ENCODE measurements at regions not wholly inside any gene's neighbourhood (a gene's known extent, or its start where the extent isn't known, plus 50 kb on each side); places are given as distances from the start of the nearest gene placed in this dataset.

DNA sequence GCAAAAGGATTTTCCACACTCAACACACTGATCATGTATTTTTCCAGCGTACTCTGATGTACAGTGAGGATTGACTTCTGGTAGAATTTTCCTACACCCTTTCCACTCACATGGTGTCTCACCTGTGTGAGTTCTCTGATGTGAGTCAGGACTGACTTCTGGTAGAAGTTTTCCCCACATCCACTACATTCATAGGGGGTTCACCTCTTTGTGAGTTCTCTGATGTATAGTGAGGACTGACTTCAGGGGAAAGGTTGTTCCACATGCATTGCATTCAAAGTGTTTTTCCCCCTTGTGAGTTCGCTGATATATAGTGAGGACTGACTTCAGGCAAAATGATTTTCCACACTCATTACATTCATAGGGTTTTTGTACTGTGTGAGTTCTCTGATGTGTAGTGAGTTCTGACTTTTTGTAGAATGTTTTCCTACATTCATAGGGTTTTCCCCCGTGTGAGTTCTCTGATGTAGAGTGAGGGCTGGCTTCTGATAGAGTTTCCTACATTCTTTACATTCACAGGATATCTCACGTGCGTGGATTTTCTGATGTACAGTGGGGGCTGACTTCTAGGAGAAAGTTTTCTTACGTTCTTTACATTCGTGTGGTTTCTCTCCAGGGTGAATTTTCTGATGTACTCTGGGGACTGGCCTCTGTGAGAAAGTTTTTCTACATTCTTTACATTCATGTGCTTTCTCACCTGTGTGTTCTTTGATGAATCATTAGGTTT, 146.5 kb downstream of the GLRX3 start:
- H3K4me3 Mint-ChIP-seq: no peak overlapping the region
- Histone ChIP-seq H3K79me2 (replicated peaks; ENCODE audit: insufficient read depth) (no peaks in the 10 kb centered on the region), H3F3A (replicated peaks; ENCODE audit: low read depth) (no peaks in the 10 kb centered on the region), H3K4me3 (no peak overlapping the region), H3K27me3 (ENCODE audit: insufficient read depth) (no peaks in the 10 kb centered on the region), H3K9me2 (ENCODE audit: insufficient read depth) (no peaks in the 10 kb centered on the region), H3K36me3 (ENCODE audit: insufficient read depth) (0 out of 2 replicates have a peak, but pooled peaks cover 4% of the 10 kb centered on the region), H2AFZ (no peak overlapping the region), H3K4me2 (no peak overlapping the region), H4K20me1 (replicated peaks; ENCODE audit: insufficient read depth) (no peaks in the 10 kb centered on the region), H3K27ac (ENCODE audit: low read depth) (no peak overlapping the region), H3K4me1 (ENCODE audit: insufficient read depth) (no peaks in the 10 kb centered on the region)
- no peaks in the 10 kb centered on the region for H3K4me1 Mint-ChIP-seq
- ATAC-seq (no peak), DNase-seq (ENCODE audit: low spot score) (no peak)
- no peak overlapping the region for H3K27ac Mint-ChIP-seq
- H3K27me3 Mint-ChIP-seq (ENCODE audit: insufficient read depth, low read depth, poor library complexity): peaks cover 6% of the 10 kb centered on the region
- TF ChIP-seq NANOG (IDR thresholded peaks at IDR 0.05; ENCODE audit: borderline replicate concordance) (no peak), ZNF462 (CRISPR knock-in tag; IDR thresholded peaks at IDR 0.05) (no peak), CTCF (conservative IDR thresholded peaks at IDR 0.05; ENCODE audit: low read depth in 2 of 2) (no peak), ZNF331 (CRISPR knock-in tag; IDR thresholded peaks at IDR 0.05; ENCODE audit: low read depth) (no peak), JUNB (IDR thresholded peaks at IDR 0.05; ENCODE audit: unreplicated experiment) (no peak), ZNF114 (CRISPR knock-in tag; IDR thresholded peaks at IDR 0.05) (no peak), CREB1 (CRISPR knock-in tag; IDR thresholded peaks at IDR 0.05; ENCODE audit: low read depth) (no peak), EZH2phosphoT487 (IDR thresholded peaks at IDR 0.05; ENCODE audit: unreplicated experiment) (no peak), STAT1 (IDR thresholded peaks at IDR 0.05; ENCODE audit: unreplicated experiment) (no peak), POLR2AphosphoS5 (IDR thresholded peaks at IDR 0.05; ENCODE audit: low read depth) (no peak), EZH2 (IDR thresholded peaks at IDR 0.05; ENCODE audit: low read depth, unreplicated experiment) (no peak)
- TF ChIP-seq, protein P1, sequence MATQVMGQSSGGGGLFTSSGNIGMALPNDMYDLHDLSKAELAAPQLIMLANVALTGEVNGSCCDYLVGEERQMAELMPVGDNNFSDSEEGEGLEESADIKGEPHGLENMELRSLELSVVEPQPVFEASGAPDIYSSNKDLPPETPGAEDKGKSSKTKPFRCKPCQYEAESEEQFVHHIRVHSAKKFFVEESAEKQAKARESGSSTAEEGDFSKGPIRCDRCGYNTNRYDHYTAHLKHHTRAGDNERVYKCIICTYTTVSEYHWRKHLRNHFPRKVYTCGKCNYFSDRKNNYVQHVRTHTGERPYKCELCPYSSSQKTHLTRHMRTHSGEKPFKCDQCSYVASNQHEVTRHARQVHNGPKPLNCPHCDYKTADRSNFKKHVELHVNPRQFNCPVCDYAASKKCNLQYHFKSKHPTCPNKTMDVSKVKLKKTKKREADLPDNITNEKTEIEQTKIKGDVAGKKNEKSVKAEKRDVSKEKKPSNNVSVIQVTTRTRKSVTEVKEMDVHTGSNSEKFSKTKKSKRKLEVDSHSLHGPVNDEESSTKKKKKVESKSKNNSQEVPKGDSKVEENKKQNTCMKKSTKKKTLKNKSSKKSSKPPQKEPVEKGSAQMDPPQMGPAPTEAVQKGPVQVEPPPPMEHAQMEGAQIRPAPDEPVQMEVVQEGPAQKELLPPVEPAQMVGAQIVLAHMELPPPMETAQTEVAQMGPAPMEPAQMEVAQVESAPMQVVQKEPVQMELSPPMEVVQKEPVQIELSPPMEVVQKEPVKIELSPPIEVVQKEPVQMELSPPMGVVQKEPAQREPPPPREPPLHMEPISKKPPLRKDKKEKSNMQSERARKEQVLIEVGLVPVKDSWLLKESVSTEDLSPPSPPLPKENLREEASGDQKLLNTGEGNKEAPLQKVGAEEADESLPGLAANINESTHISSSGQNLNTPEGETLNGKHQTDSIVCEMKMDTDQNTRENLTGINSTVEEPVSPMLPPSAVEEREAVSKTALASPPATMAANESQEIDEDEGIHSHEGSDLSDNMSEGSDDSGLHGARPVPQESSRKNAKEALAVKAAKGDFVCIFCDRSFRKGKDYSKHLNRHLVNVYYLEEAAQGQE (IDR thresholded peaks at IDR 0.05; ENCODE audit: unreplicated experiment): no peak
- TF ChIP-seq, protein P2, sequence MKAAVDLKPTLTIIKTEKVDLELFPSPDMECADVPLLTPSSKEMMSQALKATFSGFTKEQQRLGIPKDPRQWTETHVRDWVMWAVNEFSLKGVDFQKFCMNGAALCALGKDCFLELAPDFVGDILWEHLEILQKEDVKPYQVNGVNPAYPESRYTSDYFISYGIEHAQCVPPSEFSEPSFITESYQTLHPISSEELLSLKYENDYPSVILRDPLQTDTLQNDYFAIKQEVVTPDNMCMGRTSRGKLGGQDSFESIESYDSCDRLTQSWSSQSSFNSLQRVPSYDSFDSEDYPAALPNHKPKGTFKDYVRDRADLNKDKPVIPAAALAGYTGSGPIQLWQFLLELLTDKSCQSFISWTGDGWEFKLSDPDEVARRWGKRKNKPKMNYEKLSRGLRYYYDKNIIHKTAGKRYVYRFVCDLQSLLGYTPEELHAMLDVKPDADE (IDR thresholded peaks at IDR 0.05): no peak
- H3K9me3 Mint-ChIP-seq: peaks cover 99% of the 10 kb centered on the region
- peaks cover 47% of the 10 kb centered on the region for H3K36me3 Mint-ChIP-seq (ENCODE audit: low read depth)

Measured in GM23338 (cell line).